Glutamatergic neuron (in vitro differentiated cells): ENCODE measurements at regions not wholly inside any gene's neighbourhood (a gene's known extent, or its start where the extent isn't known, plus 50 kb on each side); places are given as distances from the start of the nearest gene placed in this dataset.

Experiments used
- DNase-seq: peaks from one replicate; pipeline ENCODE4 v3.0.0; 2022
- H3K27ac Mint-ChIP-seq: one replicate; pipeline ENCODE4 v1.8.0; 2020; ENCODE audit warnings: mild to moderate bottlenecking, mixed read lengths, inconsistent platforms; ENCODE audit not compliant: unreplicated experiment
- H3K27me3 Mint-ChIP-seq: one replicate; pipeline ENCODE4 v1.8.0; 2020; ENCODE audit warnings: mild to moderate bottlenecking, moderate library complexity, mixed read lengths, inconsistent platforms; ENCODE audit not compliant: unreplicated experiment
- H3K36me3 Mint-ChIP-seq: one replicate; pipeline ENCODE4 v1.8.0; 2020; ENCODE audit warnings: mild to moderate bottlenecking, mixed read lengths, inconsistent platforms; ENCODE audit not compliant: unreplicated experiment
- H3K4me1 Mint-ChIP-seq: one replicate; pipeline ENCODE4 v1.8.0; 2020; ENCODE audit warnings: mild to moderate bottlenecking, low read depth, mixed read lengths, inconsistent platforms; ENCODE audit not compliant: unreplicated experiment
- H3K4me3 Mint-ChIP-seq: one replicate; pipeline ENCODE4 v1.8.0; 2020; ENCODE audit warnings: mild to moderate bottlenecking, mixed read lengths, inconsistent platforms; ENCODE audit not compliant: unreplicated experiment
- H3K9me3 Mint-ChIP-seq: one replicate; pipeline ENCODE4 v1.8.0; 2020; ENCODE audit warnings: mild to moderate bottlenecking, moderate library complexity, mixed read lengths, inconsistent platforms; ENCODE audit not compliant: unreplicated experiment
- CTCF ChIP-seq: fragments of 200-600 bp; sonication (generic); IDR thresholded peaks from one replicate; pipeline ENCODE4 v1.5.0; 2021; ENCODE audit not compliant: partially characterized antibody, unreplicated experiment

GRCh38 chr4:153034681-153035080 is 98.6 kb downstream of the FHDC1 start:
- no peak for TF ChIP-seq CTCF
- H3K27me3 Mint-ChIP-seq, result peaks cover 3% of the 10 kb centered on the region
- peaks cover 38% of the 10 kb centered on the region for H3K4me1 Mint-ChIP-seq
- DNase-seq, result no peak
- H3K9me3 Mint-ChIP-seq, result peaks cover 4% of the 10 kb centered on the region
- H3K27ac Mint-ChIP-seq, result peak overlapping the region; percentile 73
- H3K36me3 Mint-ChIP-seq, result peaks cover 16% of the 10 kb centered on the region
- peak overlapping the region; percentile 14 for H3K4me3 Mint-ChIP-seq

GRCh38 chr4:153036931-153037482 is 100.9 kb downstream of the FHDC1 start:
- no peak for DNase-seq
- Mint-ChIP-seq H3K27ac (no peak overlapping the region), H3K9me3 (peaks cover 2% of the 10 kb centered on the region), H3K4me1 (peaks cover 38% of the 10 kb centered on the region), H3K36me3 (no peaks in the 10 kb centered on the region), H3K27me3 (peaks cover 3% of the 10 kb centered on the region), H3K4me3 (no peak overlapping the region)
- no peak for TF ChIP-seq CTCF

GRCh38 chr4:153038623-153039311 is 102.6 kb downstream of the FHDC1 start:
- Mint-ChIP-seq H3K9me3 (no peaks in the 10 kb centered on the region), H3K4me3 (no peak overlapping the region), H3K36me3 (no peaks in the 10 kb centered on the region), H3K4me1 (peaks cover 35% of the 10 kb centered on the region), H3K27ac (peak overlapping the region; percentile 71), H3K27me3 (peaks cover 3% of the 10 kb centered on the region)
- TF ChIP-seq CTCF, result no peak
- no peak for DNase-seq

- no peak overlapping the region for H3K27ac Mint-ChIP-seq
Measured at GRCh38 chr4:153039542-153040185, 103.5 kb downstream of the FHDC1 start.

More at GRCh38 chr4:153039542-153040185, 103.5 kb downstream of the FHDC1 start:
- Mint-ChIP-seq H3K4me1 (peaks cover 26% of the 10 kb centered on the region), H3K9me3 (no peaks in the 10 kb centered on the region), H3K27me3 (peaks cover 2% of the 10 kb centered on the region), H3K4me3 (no peak overlapping the region), H3K36me3 (no peaks in the 10 kb centered on the region)
- DNase-seq, result no peak
- TF ChIP-seq CTCF, result no peak
